ENCODE measurements at regions not wholly inside any gene's neighbourhood (a gene's known extent, or its start where the extent isn't known, plus 50 kb on each side); places are given as distances from the start of the nearest gene placed in this dataset.

- Histone ChIP-seq H3K23me2 (ENCODE audit: low read depth, low read length) (no peaks in the 10 kb centered on the region), H2BK120ac (replicated peaks; ENCODE audit: low read depth, low read length) (no peak overlapping the region), H3K36me3 (ENCODE audit: control insufficient read depth in 2 of 4, insufficient read depth in 4 of 4, low read length in 3 of 4) (no peaks in the 10 kb centered on the region), H2BK15ac (ENCODE audit: low read length) (no peak overlapping the region), H4K8ac (ENCODE audit: extremely low read depth, insufficient read depth, low read length) (no peak overlapping the region), H3K9me3 (ENCODE audit: insufficient read depth in 2 of 2, low read depth in 1 of 2, low read length in 1 of 2) (no peaks in the 10 kb centered on the region), H3K79me2 (ENCODE audit: control insufficient read depth in 1 of 2, insufficient read depth in 2 of 2, low read length in 2 of 2) (no peaks in the 10 kb centered on the region), H3K23ac (ENCODE audit: insufficient read length) (no peak overlapping the region), H4K91ac (replicated peaks; ENCODE audit: insufficient read length, low read length) (no peak overlapping the region), H2AFZ (ENCODE audit: low read length) (no peak overlapping the region), H3K4me2 (ENCODE audit: insufficient read depth in 1 of 2, low read depth in 2 of 2, low read length in 2 of 2) (no peak overlapping the region), H3K56ac (replicated peaks; ENCODE audit: insufficient read length, low read depth, low read length) (no peak overlapping the region), H3K18ac (ENCODE audit: extremely low read depth, low read length) (no peak overlapping the region), H2BK12ac (ENCODE audit: low read depth, low read length) (no peak overlapping the region), H3K14ac (ENCODE audit: insufficient read length) (no peak overlapping the region), H3K4me1 (replicated peaks in 1 of 4; ENCODE audit: control insufficient read depth in 3 of 4, insufficient read depth in 4 of 4, low read length in 3 of 4) (no peaks in the 10 kb centered on the region), H4K20me1 (replicated peaks in 1 of 2; ENCODE audit: control insufficient read depth in 1 of 2, insufficient read depth in 2 of 2, low read length in 2 of 2) (no peaks in the 10 kb centered on the region), H2BK20ac (ENCODE audit: low read length) (no peak overlapping the region), H3K9ac (replicated peaks in 1 of 4; ENCODE audit: extremely low read depth in 1 of 4, low read depth in 3 of 4, low read length in 3 of 4) (no peak overlapping the region), H3K4me3 (ENCODE audit: extremely low read depth in 1 of 4, insufficient read depth in 2 of 4, low read depth in 3 of 4, low read length in 4 of 4) (no peak overlapping the region), H3K79me1 (ENCODE audit: low read depth, low read length) (no peaks in the 10 kb centered on the region), H4K5ac (ENCODE audit: insufficient read length, low read depth, low read length) (no peak overlapping the region), H3K27ac (ENCODE audit: low read depth, low read length) (no peak overlapping the region), H2BK5ac (ENCODE audit: low read depth, low read length) (no peak overlapping the region), H3K4ac (replicated peaks; ENCODE audit: insufficient read length, low read depth, low read length) (no peak overlapping the region), H3K27me3 (replicated peaks in 1 of 4; ENCODE audit: control insufficient read depth in 3 of 4, extremely low read depth in 1 of 4, insufficient read depth in 3 of 4, low read length in 3 of 4) (no peaks in the 10 kb centered on the region), H2AK5ac (ENCODE audit: low read depth, low read length) (no peak overlapping the region)
- WGBS, 2 experiments (ENCODE audit: extremely low coverage in 1 of 2, insufficient coverage in 1 of 2, insufficient read length in 1 of 2, insufficient replicate concordance in 2 of 2, low coverage in 1 of 2, low lambda C conversion rate in 2 of 2, missing lambda C conversion rate in 1 of 2): 90% methylated on average over 12 of the region's 13 CpGs; no CpG with 5 or more reads in 1 of the 2 experiments
- ChIA-PET POLR2A (ENCODE audit: partially characterized antibody) (no interaction called here), CTCF (ENCODE audit: partially characterized antibody) (interaction anchor here (0.7 kb wide), 1 partner anchor 9 kb away, joined by 3 read pairs; no protein-coding TSS in a partner anchor)
- no peak for DNase-seq (ENCODE audit: low read depth in 1 of 2, low spot score in 2 of 2)
- FAIRE-seq: no peak
- TF ChIP-seq POLR2AphosphoS5 (IDR thresholded peaks at IDR 0.05; ENCODE audit: low read depth, low read length) (no peak), RAD21 (IDR thresholded peaks at IDR 0.05 in 1 of 2, conservative IDR thresholded peaks at IDR 0.05 in 1 of 2; ENCODE audit: low read depth in 2 of 2, low read length in 2 of 2) (no peak), ASH2L (IDR thresholded peaks at IDR 0.05; ENCODE audit: low read length) (no peak), SP1 (IDR thresholded peaks at IDR 0.05; ENCODE audit: low read depth, low read length) (no peak), SIRT6 (IDR thresholded peaks at IDR 0.05; ENCODE audit: low read length) (no peak), YY1 (IDR thresholded peaks at IDR 0.05; ENCODE audit: low read depth, low read length) (no peak), CTBP2 (IDR thresholded peaks at IDR 0.05; ENCODE audit: borderline replicate concordance, insufficient read depth, insufficient read length, low read length) (no peak), TBP (IDR thresholded peaks at IDR 0.05; ENCODE audit: low read depth, low read length) (no peak), RNF2 (IDR thresholded peaks at IDR 0.05; ENCODE audit: borderline replicate concordance, low read depth, low read length, missing control alignments, poor library complexity, severe bottlenecking) (no peak), EZH2 (IDR thresholded peaks at IDR 0.05; ENCODE audit: low read depth, low read length, severe bottlenecking) (no peak), MAFK (IDR thresholded peaks at IDR 0.05; ENCODE audit: low read depth, low read length) (no peak), SAP30 (IDR thresholded peaks at IDR 0.05; ENCODE audit: insufficient read depth, insufficient replicate concordance, low read length) (no peak), GTF2F1 (IDR thresholded peaks at IDR 0.05; ENCODE audit: borderline replicate concordance, low read depth, low read length) (no peak), TAF7 (optimal IDR thresholded peaks at IDR 0.05; ENCODE audit: borderline replicate concordance, low read depth, low read length) (no peak)
Observed at GRCh38 chr2:123095219-123095835, 929.8 kb upstream of the CNTNAP5 start.
